Activated T-cell treated with anti-CD3 and anti-CD28 coated beads, Interleukin-2, amount 50 U/mL, for 48 hours (primary cell): ENCODE measurements at regions not wholly inside any gene's neighbourhood (a gene's known extent, or its start where the extent isn't known, plus 50 kb on each side); places are given as distances from the start of the nearest gene placed in this dataset.
"Not testable (repeated sequence)": the region's sequence is repeated elsewhere in the genome, so short reads cannot be mapped to it uniquely, and the experiment has no call there.

Experiments used
- DNase-seq, 2 experiments: peaks; one replicate each; pipeline ENCODE4 v3.0.0-alpha.2; 2020

GRCh38 chr5:117679046-117679445, 1104.4 kb upstream of the SEMA6A start:
- no peak for DNase-seq

- DNase-seq, result no peak
Observed at GRCh38 chr5:117675646-117676045, 1101.0 kb upstream of the SEMA6A start.

GRCh38 chr5:117671551-117671950, 1096.9 kb upstream of the SEMA6A start:
- no peak for DNase-seq

- DNase-seq, result no peak
Observed at GRCh38 chr5:117667105-117667504, 1092.5 kb upstream of the SEMA6A start.

GRCh38 chr5:117665121-117665520, 1090.5 kb upstream of the SEMA6A start:
- no peak for DNase-seq

- DNase-seq, result no peak
Observed at GRCh38 chr5:117662361-117662760, 1087.7 kb upstream of the SEMA6A start.

GRCh38 chr5:117657541-117657940, 1082.9 kb upstream of the SEMA6A start:
- no peak for DNase-seq

- DNase-seq, result no peak
Observed at GRCh38 chr5:117652958-117653280, 1078.3 kb upstream of the SEMA6A start.

- no peak for DNase-seq
Observed at GRCh38 chr5:117652036-117652957, 1077.7 kb upstream of the SEMA6A start.

- DNase-seq, result no peak
Observed at GRCh38 chr5:117649821-117650220, 1075.2 kb upstream of the SEMA6A start.

GRCh38 chr5:117645400-117645799, 1070.8 kb upstream of the SEMA6A start:
- DNase-seq, result no peak

- no peak for DNase-seq
Observed at GRCh38 chr5:117638581-117638980, 1064.0 kb upstream of the SEMA6A start.

GRCh38 chr5:117633093-117633492, 1058.5 kb upstream of the SEMA6A start:
- DNase-seq, result no peak

- no peak for DNase-seq
Observed at GRCh38 chr5:117624201-117624600, 1049.6 kb upstream of the SEMA6A start.

- no peak for DNase-seq
Observed at GRCh38 chr5:117623042-117623805, 1048.6 kb upstream of the SEMA6A start.

GRCh38 chr5:117621921-117622320, 1047.3 kb upstream of the SEMA6A start:
- DNase-seq, result no peak

- DNase-seq, result no peak
Observed at GRCh38 chr5:117615226-117615625, 1040.6 kb upstream of the SEMA6A start.

GRCh38 chr5:117614408-117614807, 1039.8 kb upstream of the SEMA6A start:
- no peak for DNase-seq

- DNase-seq, result no peak
Observed at GRCh38 chr5:117604845-117605244, 1030.2 kb upstream of the SEMA6A start.

- not testable (repeated sequence) for DNase-seq
Observed at GRCh38 chr5:117599811-117600210, 1025.2 kb upstream of the SEMA6A start.

GRCh38 chr5:117594166-117594565, 1019.5 kb upstream of the SEMA6A start:
- DNase-seq, result no peak

GRCh38 chr5:117590944-117591343, 1016.3 kb upstream of the SEMA6A start:
- DNase-seq, result no peak

- DNase-seq, result no peak
Observed at GRCh38 chr5:117588611-117589010, 1014.0 kb upstream of the SEMA6A start.

- no peak for DNase-seq
Observed at GRCh38 chr5:117587111-117587510, 1012.5 kb upstream of the SEMA6A start.
